Astrocyte of the spinal cord (primary cell): ENCODE measurements at regions not wholly inside any gene's neighbourhood (a gene's known extent, or its start where the extent isn't known, plus 50 kb on each side); places are given as distances from the start of the nearest gene placed in this dataset.

Experiments used
- DNase-seq: peaks from one replicate; pipeline ENCODE4 v3.0.0; 2011; ENCODE audit warnings: low read depth, low spot score
- H3K4me3 ChIP-seq: 2 replicates; pipeline ENCODE4 v1.5.1; 2011; ENCODE audit warnings: low read depth, mild to moderate bottlenecking, low read length, moderate library complexity
- CTCF ChIP-seq: IDR thresholded peaks from 2 replicates; pipeline ENCODE4 v1.5.1; 2012; ENCODE audit warnings: low read depth, mild to moderate bottlenecking, low read length, inconsistent platforms
- in situ Hi-C: cut with HindIII; loops from 2 replicates; pipeline ENCODE4 v1.10.0; 2017; ENCODE audit warnings: low sequenced_read_pairs

GRCh38 chr6:140252099-140252498 lies 877.7 kb upstream of the CITED2 start:
- no peak for DNase-seq
- no peak overlapping the region for H3K4me3 ChIP-seq
- no peak for TF ChIP-seq CTCF
- in situ Hi-C loops = no loop called here

DNA sequence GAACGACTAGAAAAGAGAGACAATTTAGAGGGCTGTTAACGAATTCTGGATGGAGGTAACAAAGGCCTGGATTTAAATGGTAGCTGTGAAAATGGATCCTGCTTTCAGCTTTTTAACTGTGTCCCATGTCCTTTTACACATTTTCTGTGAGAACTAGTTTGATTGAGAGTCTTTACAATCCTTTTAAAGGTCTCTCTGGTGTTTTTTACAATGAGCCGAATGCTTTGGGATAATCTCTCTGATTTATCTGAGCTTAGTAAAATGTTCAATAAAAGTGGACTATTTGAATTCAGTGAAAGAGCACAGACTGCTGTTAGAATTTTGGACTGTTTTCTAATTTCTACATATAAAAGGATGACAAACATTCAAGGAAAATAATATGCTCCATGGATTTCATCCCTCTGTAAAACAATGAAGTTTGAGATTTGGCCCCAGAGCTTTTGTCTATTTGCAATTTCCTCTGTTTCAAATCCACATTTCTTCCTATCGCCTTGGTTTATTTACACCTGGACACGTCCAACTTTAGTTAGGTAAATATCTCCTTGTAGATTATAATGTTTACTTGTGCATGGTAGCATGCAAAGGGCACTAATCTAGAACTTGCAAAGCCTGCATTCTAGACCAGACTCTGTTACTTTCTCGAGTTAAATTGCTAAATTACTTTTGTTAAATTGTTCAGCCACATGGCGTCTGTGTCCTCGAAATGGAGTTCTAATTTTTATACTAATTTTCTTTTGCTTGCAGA lies 871.0 kb upstream of the CITED2 start:
- no peak for TF ChIP-seq CTCF
- in situ Hi-C loops = no loop called here
- no peak for DNase-seq
- no peak overlapping the region for H3K4me3 ChIP-seq

- no peak overlapping the region for H3K4me3 ChIP-seq
- DNase-seq = no peak
- in situ Hi-C loops = no loop called here
- no peak for TF ChIP-seq CTCF
Measured at GRCh38 chr6:140237251-140237650, 862.8 kb upstream of the CITED2 start.

DNA sequence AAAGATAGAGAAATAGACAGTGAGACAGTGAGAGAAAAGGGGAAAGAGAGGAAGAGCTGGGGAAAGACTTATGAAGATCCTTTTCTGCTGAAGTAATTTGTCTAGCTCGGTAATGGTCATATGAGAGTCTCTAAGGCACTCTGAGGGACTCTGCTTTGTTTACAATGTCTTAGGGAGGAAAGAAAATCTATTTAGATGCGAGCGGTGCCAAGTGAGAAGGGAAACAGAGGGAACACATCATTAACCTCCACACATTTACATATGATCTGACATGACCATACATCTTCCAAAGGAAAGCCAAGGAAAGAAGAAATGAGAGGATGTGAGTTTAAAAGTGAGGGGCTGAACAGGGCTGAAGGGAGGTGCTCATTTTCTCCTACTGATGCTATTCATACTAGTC lies 862.3 kb upstream of the CITED2 start:
- DNase-seq = no peak
- no peak overlapping the region for H3K4me3 ChIP-seq
- TF ChIP-seq CTCF = no peak
- in situ Hi-C loops = no loop called here

GRCh38 chr6:140230282-140230681 lies 855.8 kb upstream of the CITED2 start:
- H3K4me3 ChIP-seq = no peak overlapping the region
- TF ChIP-seq CTCF = no peak
- in situ Hi-C loops = no loop called here
- DNase-seq = no peak

DNA sequence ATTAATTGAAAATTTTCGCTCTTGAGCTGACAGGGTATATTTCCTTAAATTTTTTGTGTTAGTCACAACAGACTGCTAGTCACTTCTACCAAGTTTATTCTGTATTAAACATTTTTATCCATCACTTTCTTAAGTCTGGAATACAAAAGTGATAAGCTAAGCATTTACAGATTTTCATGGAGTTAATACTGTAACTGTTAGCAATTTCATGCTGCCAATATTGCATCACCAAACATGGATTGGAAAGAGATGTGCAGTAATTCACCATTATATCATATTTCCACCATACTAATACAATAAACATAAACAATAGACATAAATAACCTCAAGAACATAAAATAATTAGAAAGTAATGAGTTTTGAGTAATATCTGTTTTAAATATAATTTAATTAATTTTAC lies 854.0 kb upstream of the CITED2 start:
- in situ Hi-C loops = no loop called here
- TF ChIP-seq CTCF = no peak
- no peak for DNase-seq
- no peak overlapping the region for H3K4me3 ChIP-seq
